K562 (cell line): ENCODE measurements at regions not wholly inside any gene's neighbourhood (a gene's known extent, or its start where the extent isn't known, plus 50 kb on each side); places are given as distances from the start of the nearest gene placed in this dataset.

Source experiments
- CHD2 ChIP-seq: IDR thresholded peaks from 2 replicates; pipeline ENCODE4 v1.6.1; 2011; ENCODE audit warnings: low read depth, low read length
- NFE2 ChIP-seq: IDR thresholded peaks from 2 replicates; pipeline ENCODE4 v1.6.1; 2014; ENCODE audit warnings: antibody characterized with exemption, low read depth
- NR2F6 ChIP-seq: fragments of 450-650 bp; formaldehyde crosslinking; IDR thresholded peaks from 2 replicates; pipeline ENCODE4 v1.4.0; 2020; ENCODE audit warnings: mild to moderate bottlenecking
- POLR2AphosphoS5 ChIP-seq: IDR thresholded peaks from 2 replicates; pipeline ENCODE4 v1.6.1; 2011; ENCODE audit warnings: mild to moderate bottlenecking, low read depth, low read length, moderate library complexity; ENCODE audit not compliant: control insufficient read depth, insufficient read depth
- RFX1 ChIP-seq: fragments of 450-650 bp; IDR thresholded peaks from 2 replicates; pipeline ENCODE4 v1.6.1; 2016; ENCODE audit warnings: mild to moderate bottlenecking, moderate library complexity
- TBL1XR1 ChIP-seq, 2 experiments: IDR thresholded peaks; 2 replicates each; pipeline ENCODE4 v1.6.1; 2012; ENCODE audit warnings: improper control_type of control experiment in 2 of 2, low read length in 2 of 2, mild to moderate bottlenecking in 1 of 2
- ZNF121 ChIP-seq: sonication (generic); formaldehyde crosslinking; conservative IDR thresholded peaks from 2 replicates; pipeline ENCODE4 v1.8.0; 2022; ENCODE audit warnings: missing genetic modification reagents
- ZNF274 ChIP-seq: IDR thresholded peaks from 2 replicates; pipeline ENCODE4 v1.6.1; 2011; ENCODE audit warnings: low read depth, mild to moderate bottlenecking, low read length, moderate library complexity, borderline replicate concordance
- ZNF316 ChIP-seq: fragments of 450-650 bp; IDR thresholded peaks from 2 replicates; pipeline ENCODE4 v1.6.1; 2016
- TF ChIP-seq, protein P1 (sequence below): sonication (generic); formaldehyde crosslinking; IDR thresholded peaks from 2 replicates; pipeline ENCODE4 v1.9.0; 2022; ENCODE audit warnings: mild to moderate bottlenecking, missing genetic modification reagents
- TF ChIP-seq, protein P2 (sequence below), 3 experiments: IDR thresholded peaks in 2 of 3; conservative IDR thresholded peaks in 1 of 3; 2 replicates each; pipeline ENCODE4 v1.5.1; 2011 to 2012; ENCODE audit warnings: low read length in 3 of 3, mild to moderate bottlenecking in 3 of 3, control low read depth in 2 of 3, improper control_type of control experiment in 1 of 3, inconsistent platforms in 1 of 3, low read depth in 1 of 3, mixed read lengths in 1 of 3, moderate library complexity in 1 of 3; ENCODE audit not compliant: insufficient read depth in 2 of 3
- TF ChIP-seq, protein P3 (sequence below): conservative IDR thresholded peaks from 2 replicates; pipeline ENCODE4 v1.6.1; 2011; ENCODE audit warnings: low read depth, mild to moderate bottlenecking, low read length; ENCODE audit not compliant: control insufficient read depth
- TF ChIP-seq, protein P4 (sequence below): fragments of 450-650 bp; formaldehyde crosslinking; IDR thresholded peaks from 2 replicates; pipeline ENCODE4 v1.4.0; 2020; ENCODE audit warnings: mild to moderate bottlenecking

DNA sequence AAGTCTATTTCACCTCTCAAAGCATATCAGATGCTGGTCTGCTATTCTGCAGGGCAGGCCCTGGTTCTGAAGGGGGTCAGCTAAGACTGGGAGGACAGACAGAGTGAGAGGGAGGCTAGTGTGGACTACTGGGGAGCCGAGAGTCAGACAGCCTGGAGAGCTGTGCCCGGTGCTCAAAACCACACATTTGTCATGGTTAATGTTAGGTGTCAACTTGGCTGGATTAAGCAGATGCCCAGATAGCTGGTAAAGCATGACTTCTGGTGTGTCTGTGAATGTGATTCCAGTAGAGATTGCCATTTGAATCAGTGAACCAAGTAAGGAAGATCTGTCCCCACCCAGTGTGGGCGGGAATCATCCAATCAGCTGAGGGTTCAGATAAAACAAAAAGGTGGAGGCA is 102.6 kb downstream of the SNX19 start:
- TF ChIP-seq POLR2AphosphoS5: no peak
- TF ChIP-seq, protein P1, sequence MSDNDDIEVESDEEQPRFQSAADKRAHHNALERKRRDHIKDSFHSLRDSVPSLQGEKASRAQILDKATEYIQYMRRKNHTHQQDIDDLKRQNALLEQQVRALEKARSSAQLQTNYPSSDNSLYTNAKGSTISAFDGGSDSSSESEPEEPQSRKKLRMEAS (CRISPR knock-in tag): no peak
- no peak for TF ChIP-seq NFE2
- TF ChIP-seq, protein P2, sequence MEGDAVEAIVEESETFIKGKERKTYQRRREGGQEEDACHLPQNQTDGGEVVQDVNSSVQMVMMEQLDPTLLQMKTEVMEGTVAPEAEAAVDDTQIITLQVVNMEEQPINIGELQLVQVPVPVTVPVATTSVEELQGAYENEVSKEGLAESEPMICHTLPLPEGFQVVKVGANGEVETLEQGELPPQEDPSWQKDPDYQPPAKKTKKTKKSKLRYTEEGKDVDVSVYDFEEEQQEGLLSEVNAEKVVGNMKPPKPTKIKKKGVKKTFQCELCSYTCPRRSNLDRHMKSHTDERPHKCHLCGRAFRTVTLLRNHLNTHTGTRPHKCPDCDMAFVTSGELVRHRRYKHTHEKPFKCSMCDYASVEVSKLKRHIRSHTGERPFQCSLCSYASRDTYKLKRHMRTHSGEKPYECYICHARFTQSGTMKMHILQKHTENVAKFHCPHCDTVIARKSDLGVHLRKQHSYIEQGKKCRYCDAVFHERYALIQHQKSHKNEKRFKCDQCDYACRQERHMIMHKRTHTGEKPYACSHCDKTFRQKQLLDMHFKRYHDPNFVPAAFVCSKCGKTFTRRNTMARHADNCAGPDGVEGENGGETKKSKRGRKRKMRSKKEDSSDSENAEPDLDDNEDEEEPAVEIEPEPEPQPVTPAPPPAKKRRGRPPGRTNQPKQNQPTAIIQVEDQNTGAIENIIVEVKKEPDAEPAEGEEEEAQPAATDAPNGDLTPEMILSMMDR (IDR thresholded peaks at IDR 0.05 in 2 of 3, conservative IDR thresholded peaks at IDR 0.05 in 1 of 3; ENCODE audit: insufficient read depth in 2 of 3, low read depth in 1 of 3, low read length in 3 of 3): no peak
- TF ChIP-seq, protein P3, sequence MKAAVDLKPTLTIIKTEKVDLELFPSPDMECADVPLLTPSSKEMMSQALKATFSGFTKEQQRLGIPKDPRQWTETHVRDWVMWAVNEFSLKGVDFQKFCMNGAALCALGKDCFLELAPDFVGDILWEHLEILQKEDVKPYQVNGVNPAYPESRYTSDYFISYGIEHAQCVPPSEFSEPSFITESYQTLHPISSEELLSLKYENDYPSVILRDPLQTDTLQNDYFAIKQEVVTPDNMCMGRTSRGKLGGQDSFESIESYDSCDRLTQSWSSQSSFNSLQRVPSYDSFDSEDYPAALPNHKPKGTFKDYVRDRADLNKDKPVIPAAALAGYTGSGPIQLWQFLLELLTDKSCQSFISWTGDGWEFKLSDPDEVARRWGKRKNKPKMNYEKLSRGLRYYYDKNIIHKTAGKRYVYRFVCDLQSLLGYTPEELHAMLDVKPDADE: no peak
- no peak for TF ChIP-seq ZNF121 (CRISPR knock-in tag)
- no peak for TF ChIP-seq NR2F6 (CRISPR knock-in tag)
- TF ChIP-seq, protein P4, sequence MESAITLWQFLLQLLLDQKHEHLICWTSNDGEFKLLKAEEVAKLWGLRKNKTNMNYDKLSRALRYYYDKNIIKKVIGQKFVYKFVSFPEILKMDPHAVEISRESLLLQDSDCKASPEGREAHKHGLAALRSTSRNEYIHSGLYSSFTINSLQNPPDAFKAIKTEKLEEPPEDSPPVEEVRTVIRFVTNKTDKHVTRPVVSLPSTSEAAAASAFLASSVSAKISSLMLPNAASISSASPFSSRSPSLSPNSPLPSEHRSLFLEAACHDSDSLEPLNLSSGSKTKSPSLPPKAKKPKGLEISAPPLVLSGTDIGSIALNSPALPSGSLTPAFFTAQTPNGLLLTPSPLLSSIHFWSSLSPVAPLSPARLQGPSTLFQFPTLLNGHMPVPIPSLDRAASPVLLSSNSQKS: no peak
- no peak for TF ChIP-seq ZNF316
- TF ChIP-seq ZNF274: no peak
- TF ChIP-seq RFX1: no peak
- TF ChIP-seq TBL1XR1 (IDR thresholded peaks at IDR 0.05; ENCODE audit: low read length in 2 of 2): no peak
- no peak for TF ChIP-seq CHD2
